ENCODE measurements at regions not wholly inside any gene's neighbourhood (a gene's known extent, or its start where the extent isn't known, plus 50 kb on each side); places are given as distances from the start of the nearest gene placed in this dataset.

- ChIA-PET CTCF (no interaction called here), POLR2A (no interaction called here)
- DNase-seq (ENCODE audit: low read depth): no peak
- Histone ChIP-seq H3K27me3 (ENCODE audit: control insufficient read depth, insufficient read depth, low read length) (no peaks in the 10 kb centered on the region; the same call in 1 of the 2 replicates), H3K4me3 (ENCODE audit: low read depth, low read length) (no peak overlapping the region), H3K36me3 (ENCODE audit: control insufficient read depth, insufficient read depth, low read length) (no peaks in the 10 kb centered on the region)
- TF ChIP-seq, protein P1, sequence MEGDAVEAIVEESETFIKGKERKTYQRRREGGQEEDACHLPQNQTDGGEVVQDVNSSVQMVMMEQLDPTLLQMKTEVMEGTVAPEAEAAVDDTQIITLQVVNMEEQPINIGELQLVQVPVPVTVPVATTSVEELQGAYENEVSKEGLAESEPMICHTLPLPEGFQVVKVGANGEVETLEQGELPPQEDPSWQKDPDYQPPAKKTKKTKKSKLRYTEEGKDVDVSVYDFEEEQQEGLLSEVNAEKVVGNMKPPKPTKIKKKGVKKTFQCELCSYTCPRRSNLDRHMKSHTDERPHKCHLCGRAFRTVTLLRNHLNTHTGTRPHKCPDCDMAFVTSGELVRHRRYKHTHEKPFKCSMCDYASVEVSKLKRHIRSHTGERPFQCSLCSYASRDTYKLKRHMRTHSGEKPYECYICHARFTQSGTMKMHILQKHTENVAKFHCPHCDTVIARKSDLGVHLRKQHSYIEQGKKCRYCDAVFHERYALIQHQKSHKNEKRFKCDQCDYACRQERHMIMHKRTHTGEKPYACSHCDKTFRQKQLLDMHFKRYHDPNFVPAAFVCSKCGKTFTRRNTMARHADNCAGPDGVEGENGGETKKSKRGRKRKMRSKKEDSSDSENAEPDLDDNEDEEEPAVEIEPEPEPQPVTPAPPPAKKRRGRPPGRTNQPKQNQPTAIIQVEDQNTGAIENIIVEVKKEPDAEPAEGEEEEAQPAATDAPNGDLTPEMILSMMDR (IDR thresholded peaks at IDR 0.05; ENCODE audit: insufficient read depth, low read depth, low read length): no peak
These were observed 490.3 kb upstream of the GOT2 start for GRCh38 chr16:59224401-59224800.

- POLR2A ChIA-PET: no interaction called here
- Histone ChIP-seq H3K36me3 (ENCODE audit: control insufficient read depth, insufficient read depth, low read length) (no peaks in the 10 kb centered on the region), H3K4me3 (ENCODE audit: low read depth, low read length) (no peak overlapping the region), H3K27me3 (ENCODE audit: control insufficient read depth, insufficient read depth, low read length) (no peaks in the 10 kb centered on the region; the same call in 1 of the 2 replicates)
- CTCF ChIA-PET: interaction anchor here (0.5 to 0.6 kb wide), 2 partner anchors 13 to 302 kb away, joined by 3 read pairs; no protein-coding TSS in a partner anchor
- TF ChIP-seq, protein P1 (IDR thresholded peaks at IDR 0.05; ENCODE audit: insufficient read depth, low read depth, low read length): no peak
- no peak for DNase-seq (ENCODE audit: low read depth)
These were observed 485.9 kb upstream of the GOT2 start for GRCh38 chr16:59220011-59220410.

- Histone ChIP-seq H3K4me3 (ENCODE audit: low read depth, low read length) (no peak overlapping the region), H3K27me3 (ENCODE audit: control insufficient read depth, insufficient read depth, low read length) (no peaks in the 10 kb centered on the region; the same call in 1 of the 2 replicates), H3K36me3 (ENCODE audit: control insufficient read depth, insufficient read depth, low read length) (no peaks in the 10 kb centered on the region)
- CTCF ChIA-PET: no interaction called here
- POLR2A ChIA-PET: no interaction called here
- TF ChIP-seq, protein P1 (IDR thresholded peaks at IDR 0.05; ENCODE audit: insufficient read depth, low read depth, low read length): no peak
- DNase-seq (ENCODE audit: low read depth): no peak
These were observed 482.2 kb upstream of the GOT2 start for GRCh38 chr16:59216291-59216690.

- Histone ChIP-seq H3K27me3 (ENCODE audit: control insufficient read depth, insufficient read depth, low read length) (no peaks in the 10 kb centered on the region), H3K4me3 (ENCODE audit: low read depth, low read length) (no peak overlapping the region), H3K36me3 (ENCODE audit: control insufficient read depth, insufficient read depth, low read length) (no peaks in the 10 kb centered on the region)
- CTCF ChIA-PET: no interaction called here
- POLR2A ChIA-PET: no interaction called here
- no peak for DNase-seq (ENCODE audit: low read depth)
- TF ChIP-seq, protein P1 (IDR thresholded peaks at IDR 0.05; ENCODE audit: insufficient read depth, low read depth, low read length): no peak
These were observed 480.3 kb upstream of the GOT2 start for GRCh38 chr16:59214455-59214854.

DNA sequence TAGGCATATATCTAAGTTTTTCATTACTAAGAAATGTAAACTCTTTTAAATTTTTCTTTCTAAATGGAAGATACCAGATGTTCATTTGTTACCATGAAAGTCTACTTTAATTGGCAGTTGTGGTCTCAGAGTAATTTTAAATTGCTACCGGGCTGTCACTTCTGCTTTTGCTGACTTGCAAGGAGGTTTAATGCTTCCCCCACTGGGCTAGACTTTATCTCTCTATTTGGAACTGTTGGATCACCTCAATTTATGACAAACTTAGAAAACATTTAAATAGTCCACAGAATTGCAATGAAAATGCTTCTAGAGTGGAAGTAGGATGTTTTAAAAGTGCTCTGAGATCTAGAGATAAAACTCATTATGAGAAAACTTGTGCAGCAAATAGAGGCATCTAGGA is 479.8 kb upstream of the GOT2 start:
- Histone ChIP-seq H3K4me3 (ENCODE audit: low read depth, low read length) (no peak overlapping the region), H3K27me3 (ENCODE audit: control insufficient read depth, insufficient read depth, low read length) (no peaks in the 10 kb centered on the region), H3K36me3 (ENCODE audit: control insufficient read depth, insufficient read depth, low read length) (no peaks in the 10 kb centered on the region)
- ChIA-PET CTCF (no interaction called here), POLR2A (no interaction called here)
- TF ChIP-seq, protein P1 (IDR thresholded peaks at IDR 0.05; ENCODE audit: insufficient read depth, low read depth, low read length): no peak
- peak; percentile 53 for DNase-seq (ENCODE audit: low read depth)

All from BJ (cell line).